ACHN (cell line): ENCODE measurements at regions not wholly inside any gene's neighbourhood (a gene's known extent, or its start where the extent isn't known, plus 50 kb on each side); places are given as distances from the start of the nearest gene placed in this dataset.
A peak's percentile ranks its signal among the peaks of the same experiment; 100 is the strongest.

Experiments used
- DNase-seq: peaks from one replicate; pipeline ENCODE4 v3.0.0-alpha.2; 2015
- in situ Hi-C: cut with HindIII; loops from 2 replicates; pipeline ENCODE4 v1.10.0; 2017; ENCODE audit warnings: low sequenced_read_pairs, low pct_ligation_motif_present, low pct_unique_long_range_greater_than_20kb

GRCh38 chr18:2394684-2395083 lies 176.6 kb downstream of the METTL4 start:
- in situ Hi-C loops: no loop called here
- DNase-seq: no peak

GRCh38 chr18:2395427-2396161 lies 175.7 kb downstream of the METTL4 start:
- in situ Hi-C loops: no loop called here
- DNase-seq: no peak

- in situ Hi-C loops: no loop called here
- no peak for DNase-seq
Observed at GRCh38 chr18:2396162-2396505, 175.2 kb downstream of the METTL4 start.

- in situ Hi-C loops: no loop called here
- DNase-seq: no peak
Observed at GRCh38 chr18:2400701-2401196, 170.6 kb downstream of the METTL4 start.

- no peak for DNase-seq
- in situ Hi-C loops: no loop called here
Observed at GRCh38 chr18:2402084-2402483, 169.2 kb downstream of the METTL4 start.

- no peak for DNase-seq
- in situ Hi-C loops: no loop called here
Observed at GRCh38 chr18:2406544-2406943, 164.8 kb downstream of the METTL4 start.

GRCh38 chr18:2407961-2408360 lies 163.3 kb downstream of the METTL4 start:
- no peak for DNase-seq
- in situ Hi-C loops: no loop called here

GRCh38 chr18:2409906-2410305 lies 161.4 kb downstream of the METTL4 start:
- in situ Hi-C loops: no loop called here
- DNase-seq: no peak

GRCh38 chr18:2410688-2411087 lies 160.6 kb downstream of the METTL4 start:
- in situ Hi-C loops: no loop called here
- DNase-seq: no peak

GRCh38 chr18:2411381-2411960 lies 159.8 kb downstream of the METTL4 start:
- peak; percentile 14 for DNase-seq
- in situ Hi-C loops: no loop called here

GRCh38 chr18:2412281-2412680 lies 159.0 kb downstream of the METTL4 start:
- no peak for DNase-seq
- in situ Hi-C loops: no loop called here

GRCh38 chr18:2412996-2413751 lies 158.1 kb downstream of the METTL4 start:
- DNase-seq: no peak
- in situ Hi-C loops: no loop called here

GRCh38 chr18:2414235-2414634 lies 157.1 kb downstream of the METTL4 start:
- in situ Hi-C loops: no loop called here

GRCh38 chr18:2415656-2416055 lies 155.6 kb downstream of the METTL4 start:
- DNase-seq: no peak
- in situ Hi-C loops: no loop called here

More at GRCh38 chr18:2414235-2414634, 157.1 kb downstream of the METTL4 start:
- DNase-seq: no peak

- DNase-seq: no peak
- in situ Hi-C loops: no loop called here
Observed at GRCh38 chr18:2417861-2418610, 153.3 kb downstream of the METTL4 start.

- no peak for DNase-seq
- in situ Hi-C loops: no loop called here
Observed at GRCh38 chr18:2420367-2420766, 150.9 kb downstream of the METTL4 start.

- DNase-seq: no peak
- in situ Hi-C loops: no loop called here
Observed at GRCh38 chr18:2423761-2424160, 147.5 kb downstream of the METTL4 start.

GRCh38 chr18:2424420-2424819 lies 146.9 kb downstream of the METTL4 start:
- in situ Hi-C loops: no loop called here
- no peak for DNase-seq
